GM19455 (cell line): ENCODE measurements at regions not wholly inside any gene's neighbourhood (a gene's known extent, or its start where the extent isn't known, plus 50 kb on each side); places are given as distances from the start of the nearest gene placed in this dataset.

Experiments used
- ATAC-seq: cut with Tn5 transposase; IDR thresholded peaks from one replicate; pipeline ENCODE4 v1.9.1; 2021; ENCODE audit not compliant: unreplicated experiment

GRCh38 chr11:122285070-122285988 lies 169.3 kb upstream of the BLID start:
- no peak for ATAC-seq

GRCh38 chr11:122280870-122281269 lies 164.9 kb upstream of the BLID start:
- ATAC-seq = no peak

GRCh38 chr11:122279194-122279593 lies 163.2 kb upstream of the BLID start:
- ATAC-seq = no peak

- no peak for ATAC-seq
These were observed 161.5 kb upstream of the BLID start for GRCh38 chr11:122277493-122277892.

- no peak for ATAC-seq
These were observed 160.2 kb upstream of the BLID start for GRCh38 chr11:122276221-122276620.

- ATAC-seq = no peak
These were observed 159.5 kb upstream of the BLID start for GRCh38 chr11:122275508-122275907.

- ATAC-seq = no peak
These were observed 157.6 kb upstream of the BLID start for GRCh38 chr11:122273476-122274191.

- no peak for ATAC-seq
These were observed 155.7 kb upstream of the BLID start for GRCh38 chr11:122271745-122272144.

- no peak for ATAC-seq
These were observed 155.1 kb upstream of the BLID start for GRCh38 chr11:122271137-122271536.

- ATAC-seq = no peak
These were observed 154.5 kb upstream of the BLID start for GRCh38 chr11:122270535-122270934.

GRCh38 chr11:122269824-122270223 lies 153.8 kb upstream of the BLID start:
- no peak for ATAC-seq

GRCh38 chr11:122268601-122269130 lies 152.7 kb upstream of the BLID start:
- no peak for ATAC-seq

GRCh38 chr11:122267602-122268001 lies 151.6 kb upstream of the BLID start:
- no peak for ATAC-seq

- ATAC-seq = no peak
These were observed 150.0 kb upstream of the BLID start for GRCh38 chr11:122265981-122266380.

GRCh38 chr11:122264121-122264520 lies 148.1 kb upstream of the BLID start:
- ATAC-seq = no peak

- no peak for ATAC-seq
These were observed 145.5 kb upstream of the BLID start for GRCh38 chr11:122261546-122261945.

- ATAC-seq = no peak
These were observed 143.3 kb upstream of the BLID start for GRCh38 chr11:122259195-122259821.

GRCh38 chr11:122258446-122259194 lies 142.6 kb upstream of the BLID start:
- ATAC-seq = no peak

GRCh38 chr11:122253589-122254231 lies 137.7 kb upstream of the BLID start:
- no peak for ATAC-seq

- ATAC-seq = no peak
These were observed 132.9 kb upstream of the BLID start for GRCh38 chr11:122248939-122249338.
